ENCODE measurements at regions not wholly inside any gene's neighbourhood (a gene's known extent, or its start where the extent isn't known, plus 50 kb on each side); places are given as distances from the start of the nearest gene placed in this dataset.

- TF ChIP-seq CTCF (IDR thresholded peaks at IDR 0.05; ENCODE audit: low read length, missing control alignments), result no peak
- no peak overlapping the region for H3K4me3 ChIP-seq (replicated peaks; ENCODE audit: low read depth, low read length)
- no peak for DNase-seq (ENCODE audit: low read depth)
Observed at GRCh38 chr11:81655351-81655750, 1078.3 kb downstream of the FAM181B start.

- no peak overlapping the region for H3K4me3 ChIP-seq (replicated peaks; ENCODE audit: low read depth, low read length)
- DNase-seq (ENCODE audit: low read depth), result no peak
- no peak for TF ChIP-seq CTCF (IDR thresholded peaks at IDR 0.05; ENCODE audit: low read length, missing control alignments)
Observed at GRCh38 chr11:81647374-81647773, 1086.3 kb downstream of the FAM181B start.

GRCh38 chr11:81644239-81644840 lies 1089.3 kb downstream of the FAM181B start:
- peak; percentile 62 for TF ChIP-seq CTCF (IDR thresholded peaks at IDR 0.05; ENCODE audit: low read length, missing control alignments)

GRCh38 chr11:81634483-81634882 lies 1099.2 kb downstream of the FAM181B start:
- H3K4me3 ChIP-seq (replicated peaks; ENCODE audit: low read depth, low read length), result no peak overlapping the region
- DNase-seq (ENCODE audit: low read depth), result no peak
- no peak for TF ChIP-seq CTCF (IDR thresholded peaks at IDR 0.05; ENCODE audit: low read length, missing control alignments)

More at GRCh38 chr11:81644239-81644840, 1089.3 kb downstream of the FAM181B start:
- DNase-seq (ENCODE audit: low read depth), result peak; percentile 43
- no peak overlapping the region for H3K4me3 ChIP-seq (replicated peaks; ENCODE audit: low read depth, low read length)

GRCh38 chr11:81602508-81602907 lies 1131.2 kb downstream of the FAM181B start:
- H3K4me3 ChIP-seq (replicated peaks; ENCODE audit: low read depth, low read length), result no peak overlapping the region
- DNase-seq (ENCODE audit: low read depth), result no peak
- TF ChIP-seq CTCF (IDR thresholded peaks at IDR 0.05; ENCODE audit: low read length, missing control alignments), result no peak

- DNase-seq (ENCODE audit: low read depth), result no peak
- no peak for TF ChIP-seq CTCF (IDR thresholded peaks at IDR 0.05; ENCODE audit: low read length, missing control alignments)
Observed at GRCh38 chr11:81596704-81597103, 1137.0 kb downstream of the FAM181B start.

GRCh38 chr11:81585390-81585933 lies 1148.2 kb downstream of the FAM181B start:
- no peak for TF ChIP-seq CTCF (IDR thresholded peaks at IDR 0.05; ENCODE audit: low read length, missing control alignments)
- no peak overlapping the region for H3K4me3 ChIP-seq (replicated peaks; ENCODE audit: low read depth, low read length)
- DNase-seq (ENCODE audit: low read depth), result no peak

More at GRCh38 chr11:81596704-81597103, 1137.0 kb downstream of the FAM181B start:
- H3K4me3 ChIP-seq (replicated peaks; ENCODE audit: low read depth, low read length), result no peak overlapping the region
